Vagina (tissue), 2 donors: ENCODE measurements at regions not wholly inside any gene's neighbourhood (a gene's known extent, or its start where the extent isn't known, plus 50 kb on each side); places are given as distances from the start of the nearest gene placed in this dataset. TPM values are rescaled to one million over a fixed set of nuclear protein-coding genes. Genes with fewer than 3 reads are reported as not detected.

ENCODE experiments used
- DNase-seq, 2 donors: peaks; one replicate each; pipeline ENCODE4 v3.0.0-alpha.2; 2017; ENCODE audit errors: extremely low spot score in 2 of 2
- H3K27ac ChIP-seq: fragments of 200-600 bp; sonication (generic); one replicate; pipeline ENCODE4 v1.5.1; 2019
- H3K27me3 ChIP-seq: fragments of 200-600 bp; sonication (generic); one replicate; pipeline ENCODE4 v1.5.1; 2019
- H3K36me3 ChIP-seq, 2 donors: fragments of 200-600 bp; sonication (generic); one replicate each; pipeline ENCODE4 v1.5.1; 2017 to 2019
- H3K4me1 ChIP-seq: fragments of 200-600 bp; sonication (generic); one replicate; pipeline ENCODE4 v1.5.1; 2019
- H3K4me3 ChIP-seq, 2 donors: fragments of 200-600 bp; sonication (generic); 1 replicate in 1 of 2; 2 replicates in 1 of 2; pipeline ENCODE4 v1.5.1; 2016 to 2019
- H3K9me3 ChIP-seq: fragments of 200-600 bp; sonication (generic); one replicate; pipeline ENCODE4 v1.5.1; 2019
- POLR2A ChIP-seq, 2 donors: fragments of 450-650 bp; IDR thresholded peaks; one replicate each; pipeline ENCODE4 v1.6.1; 2017; ENCODE audit warnings: antibody characterized with exemption in 2 of 2, mild to moderate bottlenecking in 2 of 2, moderate library complexity in 2 of 2
- POLR2AphosphoS5 ChIP-seq, 2 donors: sonication (generic); formaldehyde crosslinking; IDR thresholded peaks; one replicate each; pipeline ENCODE4 v1.9.0; 2017; ENCODE audit warnings: antibody characterized with exemption in 2 of 2, mild to moderate bottlenecking in 2 of 2, low read depth in 1 of 2; ENCODE audit not compliant: insufficient read depth in 1 of 2
- intact Hi-C: fragments of 100-400 bp; cut with DNase I; formaldehyde crosslinking; loops from one replicate; pipeline ENCODE4 v1.15.1; 2023
- small RNA-seq: library from RNA; depleted of rRNA; stranded (forward); fragments of <200 nt; gene quantifications from one replicate; pipeline ENCODE3, GENCODE V24; 2016
- TF ChIP-seq, protein P1 (sequence below), 3 experiments: fragments of 450-650 bp in 2 of 3; fragments of 200-600 bp in 1 of 3; sonication (generic) in 1 of 3; IDR thresholded peaks; one replicate each; pipeline ENCODE4 v1.5.1; 2017 to 2019; ENCODE audit warnings: antibody characterized with exemption in 3 of 3, mild to moderate bottlenecking in 2 of 3, moderate library complexity in 2 of 3

DNA sequence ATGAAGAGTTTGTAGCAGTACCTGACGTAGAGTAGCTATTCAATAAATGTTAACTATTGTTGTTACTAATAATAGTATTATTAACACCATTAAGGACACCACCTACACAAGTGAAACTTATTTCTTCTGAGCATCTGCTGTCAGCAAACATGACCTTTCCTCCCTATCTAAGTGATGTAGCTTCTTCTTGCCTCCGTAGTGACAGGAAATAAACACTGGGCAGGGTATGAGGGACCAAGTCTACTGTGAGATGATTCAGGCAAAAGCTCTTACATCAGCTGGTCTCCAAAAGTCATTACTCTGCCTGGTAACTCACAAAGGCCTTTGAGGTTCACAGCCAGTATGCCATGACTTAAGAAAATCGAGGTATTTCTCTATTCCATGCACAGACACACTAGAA lies 750.5 kb downstream of the CPS1 start:
- H3K4me3 ChIP-seq: no peak overlapping the region
- H3K36me3 ChIP-seq: no peaks in the 10 kb centered on the region
- H3K27me3 ChIP-seq: no peaks in the 10 kb centered on the region
- intact Hi-C loops: no loop called here
- TF ChIP-seq POLR2A (IDR thresholded peaks at IDR 0.05): no peak
- no peak for TF ChIP-seq POLR2AphosphoS5 (IDR thresholded peaks at IDR 0.05; ENCODE audit: insufficient read depth in 1 of 2, low read depth in 1 of 2)
- TF ChIP-seq, protein P1, sequence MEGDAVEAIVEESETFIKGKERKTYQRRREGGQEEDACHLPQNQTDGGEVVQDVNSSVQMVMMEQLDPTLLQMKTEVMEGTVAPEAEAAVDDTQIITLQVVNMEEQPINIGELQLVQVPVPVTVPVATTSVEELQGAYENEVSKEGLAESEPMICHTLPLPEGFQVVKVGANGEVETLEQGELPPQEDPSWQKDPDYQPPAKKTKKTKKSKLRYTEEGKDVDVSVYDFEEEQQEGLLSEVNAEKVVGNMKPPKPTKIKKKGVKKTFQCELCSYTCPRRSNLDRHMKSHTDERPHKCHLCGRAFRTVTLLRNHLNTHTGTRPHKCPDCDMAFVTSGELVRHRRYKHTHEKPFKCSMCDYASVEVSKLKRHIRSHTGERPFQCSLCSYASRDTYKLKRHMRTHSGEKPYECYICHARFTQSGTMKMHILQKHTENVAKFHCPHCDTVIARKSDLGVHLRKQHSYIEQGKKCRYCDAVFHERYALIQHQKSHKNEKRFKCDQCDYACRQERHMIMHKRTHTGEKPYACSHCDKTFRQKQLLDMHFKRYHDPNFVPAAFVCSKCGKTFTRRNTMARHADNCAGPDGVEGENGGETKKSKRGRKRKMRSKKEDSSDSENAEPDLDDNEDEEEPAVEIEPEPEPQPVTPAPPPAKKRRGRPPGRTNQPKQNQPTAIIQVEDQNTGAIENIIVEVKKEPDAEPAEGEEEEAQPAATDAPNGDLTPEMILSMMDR (IDR thresholded peaks at IDR 0.05): no peak
- H3K4me1 ChIP-seq: no peaks in the 10 kb centered on the region
- H3K9me3 ChIP-seq: no peaks in the 10 kb centered on the region
- H3K27ac ChIP-seq: no peak overlapping the region
- DNase-seq: no peak

Small RNA genes in the stretch of these regions (small RNA-seq; reads per million reads assigned to genes)
- gene AC013404.1: not detected
